Activated CD4-positive, alpha-beta T cell treated with anti-CD3 and anti-CD28 coated beads for 36 hours (primary cell): ENCODE measurements at regions not wholly inside any gene's neighbourhood (a gene's known extent, or its start where the extent isn't known, plus 50 kb on each side); places are given as distances from the start of the nearest gene placed in this dataset.

Experiments used
- ATAC-seq: fragments of 200-7000 bp; cut with Tn5 transposase; one replicate; pipeline ENCODE4 v1.10.0; 2021; ENCODE audit warnings: mild to moderate bottlenecking, moderate library complexity
- CTCF ChIA-PET: fragments of 350-600 bp; sonication (Branson Sonifier 250); formaldehyde crosslinking; loops from one replicate; lab custom pipeline; 2021; ENCODE audit warnings: antibody characterized with exemption; lab: Charles Lee
- POLR2A ChIA-PET: fragments of 350-600 bp; sonication (Branson Sonifier 250); formaldehyde crosslinking; loops from one replicate; lab custom pipeline; 2021; ENCODE audit warnings: antibody characterized with exemption, inconsistent platforms; lab: Charles Lee
- DNase-seq: peaks from one replicate; pipeline ENCODE4 v3.0.0-alpha.2; 2020
- H3K27ac Mint-ChIP-seq: one replicate; pipeline ENCODE4 v1.8.0; 2021; ENCODE audit warnings: mixed read lengths
- H3K27me3 Mint-ChIP-seq: one replicate; pipeline ENCODE4 v1.8.0; 2021; ENCODE audit warnings: mixed read lengths
- H3K36me3 Mint-ChIP-seq: one replicate; pipeline ENCODE4 v1.8.0; 2021; ENCODE audit warnings: low read depth, mixed read lengths
- H3K4me1 Mint-ChIP-seq: one replicate; pipeline ENCODE4 v1.8.0; 2021; ENCODE audit warnings: mixed read lengths
- H3K4me3 Mint-ChIP-seq: one replicate; pipeline ENCODE4 v1.8.0; 2021; ENCODE audit warnings: mild to moderate bottlenecking, moderate library complexity, mixed read lengths
- H3K9me3 Mint-ChIP-seq: one replicate; pipeline ENCODE4 v1.8.0; 2021; ENCODE audit warnings: low read depth, mixed read lengths
- intact Hi-C, 2 experiments: fragments of 100-400 bp; cut with DNase I in 1 of 2; cut with micrococcal nuclease in 1 of 2; formaldehyde crosslinking; loops; one replicate each; pipeline versions ENCODE4 v1.14.2 to v1.15.1; 2022 to 2024; cut with DNase I, micrococcal nuclease

GRCh38 chr5:53826504-53826903, 266.1 kb downstream of the NDUFS4 start:
- Mint-ChIP-seq H3K4me3 (no peak overlapping the region), H3K36me3 (no peaks in the 10 kb centered on the region), H3K4me1 (no peaks in the 10 kb centered on the region), H3K9me3 (peaks cover 3% of the 10 kb centered on the region), H3K27me3 (peaks cover 4% of the 10 kb centered on the region), H3K27ac (no peak overlapping the region)
- ATAC-seq (no peak), DNase-seq (no peak)
- POLR2A ChIA-PET, result no interaction called here
- intact Hi-C loops, result no loop called here
- CTCF ChIA-PET, result no interaction called here

GRCh38 chr5:53827211-53827651, 266.8 kb downstream of the NDUFS4 start:
- Mint-ChIP-seq H3K27me3 (peaks cover 3% of the 10 kb centered on the region), H3K9me3 (peaks cover 3% of the 10 kb centered on the region), H3K36me3 (no peaks in the 10 kb centered on the region), H3K4me3 (no peak overlapping the region), H3K4me1 (no peaks in the 10 kb centered on the region), H3K27ac (no peak overlapping the region)
- intact Hi-C loops, result no loop called here
- ATAC-seq, result no peak
- ChIA-PET CTCF (no interaction called here), POLR2A (no interaction called here)
- no peak for DNase-seq

DNA sequence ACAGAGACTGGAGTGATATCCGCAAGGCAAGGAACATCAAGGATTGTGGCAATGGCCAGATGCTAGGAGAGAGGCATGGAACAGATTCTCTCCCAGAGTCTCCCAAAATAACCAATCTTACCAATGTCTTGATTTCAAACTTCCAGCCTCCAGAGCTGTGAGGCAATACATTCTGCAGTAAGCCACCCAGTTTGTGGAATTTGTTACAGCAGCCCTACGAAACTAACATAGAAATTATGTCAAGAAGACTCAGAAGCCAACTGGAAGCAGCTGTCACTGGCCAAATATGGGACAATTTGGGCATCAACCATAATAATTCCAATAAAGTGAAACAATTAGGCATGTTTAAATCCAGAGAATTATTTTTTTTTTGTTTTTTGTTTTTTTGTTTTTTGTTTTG, 271.1 kb downstream of the NDUFS4 start:
- Mint-ChIP-seq H3K36me3 (no peaks in the 10 kb centered on the region), H3K4me1 (no peaks in the 10 kb centered on the region), H3K9me3 (peaks cover 3% of the 10 kb centered on the region), H3K4me3 (no peak overlapping the region), H3K27me3 (no peaks in the 10 kb centered on the region), H3K27ac (no peak overlapping the region)
- ATAC-seq, result no peak
- ChIA-PET POLR2A (no interaction called here), CTCF (no interaction called here)
- intact Hi-C loops, result no loop called here
- no peak for DNase-seq
